Spleen (tissue), 7 donors: ENCODE measurements at regions not wholly inside any gene's neighbourhood (a gene's known extent, or its start where the extent isn't known, plus 50 kb on each side); places are given as distances from the start of the nearest gene placed in this dataset.

Source experiments
- POLR2AphosphoS5 ChIP-seq, 3 donors: sonication (generic); formaldehyde crosslinking; IDR thresholded peaks; one replicate each; pipeline ENCODE4 v1.5.1; 2017; ENCODE audit warnings: antibody characterized with exemption in 3 of 3
- TF ChIP-seq, protein P1 (sequence below), 11 experiments: fragments of 200-600 bp in 7 of 11; fragments of 450-650 bp in 4 of 11; sonication (generic) in 4 of 11; IDR thresholded peaks in 8 of 11; conservative IDR thresholded peaks in 3 of 11; 1 replicate in 7 of 11; 2 replicates in 4 of 11; pipeline versions ENCODE4 v1.4.0 to v1.8.0; 2016 to 2021; ENCODE audit warnings: antibody characterized with exemption in 11 of 11, inconsistent platforms in 4 of 11, mild to moderate bottlenecking in 1 of 11
- donor health status: DM: no; HTN: no; CAD: no; lungs with moderate emphysema.
- donor health status: DM: no; HTN: no; CAD: no.
- donor health status: DM: no; HTN: no; CAD: no.

DNA sequence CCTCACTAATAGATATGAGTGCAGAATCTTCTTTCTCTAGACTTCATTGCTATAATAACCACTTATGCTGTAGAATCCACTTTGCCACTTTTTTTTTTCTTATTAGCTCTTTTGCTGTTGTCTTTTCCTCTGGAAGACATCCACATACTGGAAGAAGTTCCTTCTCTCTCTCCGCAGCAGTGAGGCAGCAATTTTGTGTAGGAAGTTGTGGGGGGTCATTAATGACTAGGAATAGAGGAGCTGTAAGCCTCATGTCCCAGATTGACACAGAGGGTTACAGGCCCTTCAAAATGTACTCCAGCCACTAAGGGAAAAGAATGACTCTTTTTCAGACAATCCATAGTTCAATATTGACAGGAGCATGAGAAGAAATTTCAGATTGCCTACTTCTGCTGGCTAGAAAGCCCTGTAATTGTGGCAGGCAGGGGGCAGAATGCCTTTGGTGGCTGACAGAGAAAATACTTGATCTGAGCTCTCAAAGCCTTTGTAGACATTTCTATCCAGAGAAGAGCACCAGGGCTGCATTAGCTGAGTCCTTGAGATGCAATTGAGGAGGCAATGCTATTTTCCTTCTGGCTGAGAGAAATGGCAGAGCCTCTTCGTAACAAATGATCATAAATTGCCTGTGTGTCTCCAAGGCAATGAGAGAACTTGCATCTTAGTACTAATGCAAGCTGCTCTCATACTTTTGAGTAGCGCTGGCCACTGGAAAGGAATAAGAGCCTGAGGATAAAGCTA lies 856.2 kb downstream of the STIM2 start:
- TF ChIP-seq, protein P1, sequence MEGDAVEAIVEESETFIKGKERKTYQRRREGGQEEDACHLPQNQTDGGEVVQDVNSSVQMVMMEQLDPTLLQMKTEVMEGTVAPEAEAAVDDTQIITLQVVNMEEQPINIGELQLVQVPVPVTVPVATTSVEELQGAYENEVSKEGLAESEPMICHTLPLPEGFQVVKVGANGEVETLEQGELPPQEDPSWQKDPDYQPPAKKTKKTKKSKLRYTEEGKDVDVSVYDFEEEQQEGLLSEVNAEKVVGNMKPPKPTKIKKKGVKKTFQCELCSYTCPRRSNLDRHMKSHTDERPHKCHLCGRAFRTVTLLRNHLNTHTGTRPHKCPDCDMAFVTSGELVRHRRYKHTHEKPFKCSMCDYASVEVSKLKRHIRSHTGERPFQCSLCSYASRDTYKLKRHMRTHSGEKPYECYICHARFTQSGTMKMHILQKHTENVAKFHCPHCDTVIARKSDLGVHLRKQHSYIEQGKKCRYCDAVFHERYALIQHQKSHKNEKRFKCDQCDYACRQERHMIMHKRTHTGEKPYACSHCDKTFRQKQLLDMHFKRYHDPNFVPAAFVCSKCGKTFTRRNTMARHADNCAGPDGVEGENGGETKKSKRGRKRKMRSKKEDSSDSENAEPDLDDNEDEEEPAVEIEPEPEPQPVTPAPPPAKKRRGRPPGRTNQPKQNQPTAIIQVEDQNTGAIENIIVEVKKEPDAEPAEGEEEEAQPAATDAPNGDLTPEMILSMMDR (IDR thresholded peaks at IDR 0.05 in 8 of 11, conservative IDR thresholded peaks at IDR 0.05 in 3 of 11), result no peak
- TF ChIP-seq POLR2AphosphoS5 (IDR thresholded peaks at IDR 0.05), result no peak
